ENCODE measurements at regions not wholly inside any gene's neighbourhood (a gene's known extent, or its start where the extent isn't known, plus 50 kb on each side); places are given as distances from the start of the nearest gene placed in this dataset.

DNA sequence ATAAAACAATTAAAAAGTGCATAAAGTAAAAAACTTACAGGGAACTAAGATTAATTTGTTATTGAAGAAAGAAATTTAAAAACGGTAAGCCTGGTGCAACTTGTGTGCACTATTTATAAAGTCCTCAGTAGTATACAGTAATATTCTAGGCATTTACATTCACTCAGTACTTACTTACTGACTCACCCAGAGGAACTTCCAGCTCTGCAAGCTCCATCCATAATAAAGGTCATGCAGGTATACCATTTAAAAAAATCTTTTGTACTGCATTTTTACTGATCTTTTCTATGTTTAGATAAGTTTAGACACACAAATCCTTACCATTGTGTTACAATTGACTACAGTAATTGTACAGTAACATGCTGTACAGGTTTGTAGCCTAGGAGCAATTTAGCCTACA lies 51.5 kb upstream of the NXPH2 start:
- no peak for DNase-seq (ENCODE audit: low read depth in 1 of 2, low spot score in 1 of 2)
- H3K4me3 ChIP-seq (replicated peaks; ENCODE audit: insufficient read depth, low read length) = no peak overlapping the region
- TF ChIP-seq REST (IDR thresholded peaks at IDR 0.05; ENCODE audit: insufficient replicate concordance, low read depth) (no peak), GABPA (IDR thresholded peaks at IDR 0.05; ENCODE audit: low read depth) (no peak), POLR2AphosphoS5 (IDR thresholded peaks at IDR 0.05; ENCODE audit: low read depth) (no peak), SPI1 (IDR thresholded peaks at IDR 0.05; ENCODE audit: borderline replicate concordance, low read depth) (no peak), CTCF (IDR thresholded peaks at IDR 0.05; ENCODE audit: insufficient read depth, low read length) (no peak)
- peaks cover 2% of the 10 kb centered on the region for H3K27me3 ChIP-seq (ENCODE audit: insufficient read depth, poor library complexity, severe bottlenecking)
- H3K27ac ChIP-seq (replicated peaks) = no peak overlapping the region

GRCh38 chr2:138831154-138831553 lies 51.0 kb upstream of the NXPH2 start:
- Histone ChIP-seq H3K4me3 (replicated peaks; ENCODE audit: insufficient read depth, low read length) (no peak overlapping the region), H3K27ac (replicated peaks) (no peak overlapping the region), H3K27me3 (ENCODE audit: insufficient read depth, poor library complexity, severe bottlenecking) (peaks cover 2% of the 10 kb centered on the region)
- DNase-seq (ENCODE audit: low read depth in 1 of 2, low spot score in 1 of 2) = no peak
- TF ChIP-seq GABPA (IDR thresholded peaks at IDR 0.05; ENCODE audit: low read depth) = no peak
- no peak for TF ChIP-seq REST (IDR thresholded peaks at IDR 0.05; ENCODE audit: insufficient replicate concordance, low read depth)
- no peak for TF ChIP-seq SPI1 (IDR thresholded peaks at IDR 0.05; ENCODE audit: borderline replicate concordance, low read depth)
- TF ChIP-seq POLR2AphosphoS5 (IDR thresholded peaks at IDR 0.05; ENCODE audit: low read depth) = no peak
- no peak for TF ChIP-seq CTCF (IDR thresholded peaks at IDR 0.05; ENCODE audit: insufficient read depth, low read length)

- Histone ChIP-seq H3K27me3 (ENCODE audit: insufficient read depth, poor library complexity, severe bottlenecking) (peaks cover 2% of the 10 kb centered on the region), H3K27ac (replicated peaks) (no peak overlapping the region), H3K4me3 (replicated peaks; ENCODE audit: insufficient read depth, low read length) (no peak overlapping the region)
- DNase-seq (ENCODE audit: low read depth in 1 of 2, low spot score in 1 of 2) = no peak
- TF ChIP-seq REST (IDR thresholded peaks at IDR 0.05; ENCODE audit: insufficient replicate concordance, low read depth) (no peak), CTCF (IDR thresholded peaks at IDR 0.05; ENCODE audit: insufficient read depth, low read length) (no peak), GABPA (IDR thresholded peaks at IDR 0.05; ENCODE audit: low read depth) (no peak), POLR2AphosphoS5 (IDR thresholded peaks at IDR 0.05; ENCODE audit: low read depth) (no peak), SPI1 (IDR thresholded peaks at IDR 0.05; ENCODE audit: borderline replicate concordance, low read depth) (no peak)
Observed at GRCh38 chr2:138830547-138830946, 50.4 kb upstream of the NXPH2 start.
